MCF 10A (cell line): ENCODE measurements at regions not wholly inside any gene's neighbourhood (a gene's known extent, or its start where the extent isn't known, plus 50 kb on each side); places are given as distances from the start of the nearest gene placed in this dataset.

Experiments used
- BruUV-seq: library from RNA; stranded (reverse); fragments of 400-500 nt; replicated peaks from 2 replicates; lab custom pipeline; 2021; lab: Mats Ljungman, UMichigan
- CTCF ChIA-PET: fragments of 300-600 bp; sonication (Branson Sonifier 250); formaldehyde crosslinking; extraction: SDS; loops from one replicate; lab custom pipeline; 2021; ENCODE audit warnings: antibody characterized with exemption, inconsistent platforms; lab: Yijun Ruan, JAX
- POLR2A ChIA-PET: fragments of 300-600, 350-650 bp; sonication (Branson Sonifier 250); formaldehyde crosslinking; extraction: SDS; loops from one replicate; lab custom pipeline; 2020; ENCODE audit warnings: antibody characterized with exemption, inconsistent platforms; lab: Yijun Ruan, JAX
- DNase-seq: peaks from one replicate; pipeline ENCODE4 v3.0.0-alpha.2; 2018; ENCODE audit not compliant: unreplicated experiment
- H3K27ac Mint-ChIP-seq: one replicate; pipeline ENCODE4 v1.8.0; 2022; ENCODE audit warnings: mild to moderate bottlenecking, low read depth, mixed read lengths; ENCODE audit not compliant: unreplicated experiment
- H3K27me3 Mint-ChIP-seq: one replicate; pipeline ENCODE4 v1.8.0; 2022; ENCODE audit warnings: mixed read lengths; ENCODE audit not compliant: insufficient read depth, unreplicated experiment
- H3K36me3 Mint-ChIP-seq: one replicate; pipeline ENCODE4 v1.8.0; 2022; ENCODE audit warnings: mild to moderate bottlenecking, moderate library complexity, mixed read lengths; ENCODE audit not compliant: insufficient read depth, unreplicated experiment
- H3K4me1 Mint-ChIP-seq: one replicate; pipeline ENCODE4 v1.8.0; 2022; ENCODE audit warnings: mixed read lengths; ENCODE audit not compliant: insufficient read depth, unreplicated experiment
- H3K4me3 Mint-ChIP-seq: one replicate; pipeline ENCODE4 v1.8.0; 2022; ENCODE audit warnings: mild to moderate bottlenecking, moderate library complexity, mixed read lengths; ENCODE audit not compliant: unreplicated experiment
- H3K9me3 Mint-ChIP-seq: one replicate; pipeline ENCODE4 v1.8.0; 2022; ENCODE audit warnings: mixed read lengths; ENCODE audit not compliant: unreplicated experiment
- CTCF ChIP-seq: fragments of 200-600 bp; IDR thresholded peaks from one replicate; pipeline ENCODE4 v1.8.0; 2022; ENCODE audit warnings: antibody characterized with exemption, mild to moderate bottlenecking; ENCODE audit not compliant: unreplicated experiment
- intact Hi-C: fragments of 100-400 bp; cut with micrococcal nuclease; formaldehyde crosslinking; loops from 2 replicates; pipeline ENCODE4 v1.14.1; 2022

- H3K36me3 Mint-ChIP-seq: no peaks in the 10 kb centered on the region
- ChIA-PET CTCF (no interaction called here), POLR2A (no interaction called here)
- no peak for DNase-seq
- H3K9me3 Mint-ChIP-seq: no peaks in the 10 kb centered on the region
- H3K4me1 Mint-ChIP-seq: no peaks in the 10 kb centered on the region
- H3K27ac Mint-ChIP-seq: no peak overlapping the region
- BruUV-seq: no TSS peak
- H3K27me3 Mint-ChIP-seq: peaks cover 24% of the 10 kb centered on the region
- intact Hi-C loops: no loop called here
- H3K4me3 Mint-ChIP-seq: no peak overlapping the region
- no peak for TF ChIP-seq CTCF
Observed at GRCh38 chr6:167496707-167497106, 171.8 kb downstream of the TTLL2 start.

GRCh38 chr6:167497428-167498056, 172.7 kb downstream of the TTLL2 start:
- no peaks in the 10 kb centered on the region for H3K9me3 Mint-ChIP-seq
- CTCF ChIA-PET: interaction anchor here (0.6 kb wide), 1 partner anchor 258 kb away, joined by 5 read pairs; no protein-coding TSS in a partner anchor
- intact Hi-C loops: no loop called here
- peaks cover 31% of the 10 kb centered on the region for H3K27me3 Mint-ChIP-seq
- H3K4me3 Mint-ChIP-seq: no peak overlapping the region
- TF ChIP-seq CTCF: no peak
- POLR2A ChIA-PET: interaction anchor here (0.7 kb wide), 1 partner anchor 484 kb away, joined by 3 read pairs; no protein-coding TSS in a partner anchor
- no peak overlapping the region for H3K27ac Mint-ChIP-seq
- no TSS peak for BruUV-seq
- no peaks in the 10 kb centered on the region for H3K4me1 Mint-ChIP-seq
- DNase-seq: no peak
- no peaks in the 10 kb centered on the region for H3K36me3 Mint-ChIP-seq

- no TSS peak for BruUV-seq
- no peak for DNase-seq
- intact Hi-C loops: no loop called here
- Mint-ChIP-seq H3K9me3 (no peaks in the 10 kb centered on the region), H3K4me1 (no peaks in the 10 kb centered on the region), H3K4me3 (no peak overlapping the region), H3K36me3 (no peaks in the 10 kb centered on the region), H3K27ac (no peak overlapping the region), H3K27me3 (peaks cover 43% of the 10 kb centered on the region)
- ChIA-PET POLR2A (no interaction called here), CTCF (no interaction called here)
- TF ChIP-seq CTCF: no peak
Observed at GRCh38 chr6:167499161-167499660, 174.3 kb downstream of the TTLL2 start.

DNA sequence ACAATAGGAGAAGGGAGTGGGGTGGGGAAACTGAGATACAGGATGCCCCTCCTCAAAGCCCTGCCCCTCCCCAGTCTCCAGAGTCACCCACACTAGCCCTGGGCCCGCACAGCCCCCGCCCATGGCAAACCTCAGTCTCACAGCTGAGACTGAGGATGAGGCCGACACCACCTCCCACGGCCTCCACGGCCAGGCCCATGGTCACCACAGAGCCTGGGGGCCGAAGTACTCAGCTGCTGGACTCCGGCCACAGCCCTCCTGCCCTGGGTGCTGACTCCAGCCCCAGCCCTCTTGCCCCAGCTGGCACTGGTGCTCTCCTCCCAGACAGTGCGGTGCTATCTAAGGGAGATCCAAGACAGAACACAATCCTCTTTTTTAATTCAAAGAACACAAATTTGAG, 176.1 kb downstream of the TTLL2 start:
- BruUV-seq: no TSS peak
- no peak for TF ChIP-seq CTCF
- H3K4me3 Mint-ChIP-seq: no peak overlapping the region
- H3K36me3 Mint-ChIP-seq: no peaks in the 10 kb centered on the region
- H3K27me3 Mint-ChIP-seq: peaks cover 31% of the 10 kb centered on the region
- intact Hi-C loops: no loop called here
- H3K4me1 Mint-ChIP-seq: no peaks in the 10 kb centered on the region
- no peak for DNase-seq
- POLR2A ChIA-PET: no interaction called here
- H3K9me3 Mint-ChIP-seq: no peaks in the 10 kb centered on the region
- no peak overlapping the region for H3K27ac Mint-ChIP-seq
- CTCF ChIA-PET: interaction anchor here (0.5 to 0.7 kb wide), 2 partner anchors 9 to 395 kb away, joined by 3 to 5 read pairs; no protein-coding TSS in a partner anchor
